Common myeloid progenitor, CD34-positive (primary cell): ENCODE measurements at regions not wholly inside any gene's neighbourhood (a gene's known extent, or its start where the extent isn't known, plus 50 kb on each side); places are given as distances from the start of the nearest gene placed in this dataset.

Experiments used
- CTCF ChIA-PET: fragments of 350-600 bp; sonication (Branson Sonifier 250); formaldehyde crosslinking; loops from one replicate; lab custom pipeline; 2021; ENCODE audit warnings: antibody characterized with exemption; lab: Charles Lee
- POLR2A ChIA-PET: fragments of 350-600 bp; sonication (Branson Sonifier 250); formaldehyde crosslinking; loops from one replicate; lab custom pipeline; 2021; ENCODE audit warnings: antibody characterized with exemption; lab: Charles Lee
- DNase-seq, 3 donors: peaks; one replicate each; pipeline versions ENCODE4 v3.0.0 to v3.0.0-alpha.2; 2013
- H3K27ac ChIP-seq, 2 experiments: 1 replicate in 1 of 2; 2 replicates in 1 of 2; pipeline ENCODE4 v1.7.0; 2013; ENCODE audit warnings: inconsistent platforms in 2 of 2, low read length in 2 of 2, mild to moderate bottlenecking in 2 of 2, low read depth in 1 of 2, moderate library complexity in 1 of 2; ENCODE audit not compliant: severe bottlenecking in 2 of 2, insufficient read depth in 1 of 2, poor library complexity in 1 of 2
- H3K27me3 ChIP-seq, 5 experiments: replicated peaks in 2 of 5; 1 replicate in 3 of 5; 2 replicates in 2 of 5; pipeline versions ENCODE4 v1.6.1 to v1.7.0; 2013; ENCODE audit warnings: low read length in 4 of 5, mild to moderate bottlenecking in 2 of 5, moderate library complexity in 2 of 5, inconsistent platforms in 1 of 5; ENCODE audit not compliant: insufficient read depth in 5 of 5, control insufficient read depth in 4 of 5
- H3K36me3 ChIP-seq, 4 experiments: 1 replicate in 2 of 4; 2 replicates in 2 of 4; pipeline versions ENCODE4 v1.6.1 to v1.7.0; 2013; ENCODE audit warnings: low read length in 3 of 4, control low read depth in 1 of 4, mild to moderate bottlenecking in 1 of 4; ENCODE audit not compliant: control insufficient read depth in 4 of 4, insufficient read depth in 4 of 4
- H3K4me1 ChIP-seq, 4 experiments: 1 replicate in 3 of 4; 2 replicates in 1 of 4; pipeline versions ENCODE4 v1.6.1 to v1.7.1; 2013; ENCODE audit warnings: low read length in 3 of 4, mild to moderate bottlenecking in 3 of 4, control low read depth in 1 of 4, inconsistent platforms in 1 of 4, moderate library complexity in 1 of 4; ENCODE audit not compliant: control insufficient read depth in 4 of 4, insufficient read depth in 4 of 4; ENCODE audit errors: control extremely low read depth in 1 of 4
- H3K4me3 ChIP-seq, 7 experiments: 1 replicate in 4 of 7; 2 replicates in 3 of 7; pipeline versions ENCODE4 v1.5.1 to v1.7.0; 2013; ENCODE audit warnings: mild to moderate bottlenecking in 7 of 7, low read length in 6 of 7, moderate library complexity in 6 of 7, inconsistent platforms in 2 of 7, low read depth in 2 of 7, control low read depth in 1 of 7; ENCODE audit not compliant: insufficient read depth in 4 of 7, control insufficient read depth in 1 of 7; ENCODE audit errors: extremely low read depth in 1 of 7
- H3K9me3 ChIP-seq, 5 experiments: 1 replicate in 4 of 5; 2 replicates in 1 of 5; pipeline versions ENCODE4 v1.6.1 to v1.7.1; 2013; ENCODE audit warnings: low read length in 4 of 5, mild to moderate bottlenecking in 2 of 5, inconsistent platforms in 1 of 5, low read depth in 1 of 5, moderate library complexity in 1 of 5; ENCODE audit not compliant: control insufficient read depth in 4 of 5, insufficient read depth in 2 of 5; ENCODE audit errors: control extremely low read depth in 1 of 5
- WGBS: methylation state at CpG from one replicate; pipeline ENCODE4 v1.1.5; 2013; ENCODE audit not compliant: insufficient coverage; 5-methylcytosine and 5-hydroxymethylcytosine counted together

GRCh38 chr22:22369964-22370270, 125.3 kb downstream of the VPREB1 start:
- no peaks in the 10 kb centered on the region for H3K36me3 ChIP-seq
- no peak overlapping the region for H3K4me3 ChIP-seq
- peaks cover 15 to 35% (median 25%) of the 10 kb centered on the region in 4 experiments for H3K4me1 ChIP-seq
- WGBS: 41% methylated on average over 4 of the region's 4 CpGs
- peak in 2 of 3 donors; percentile 34 to 47 for DNase-seq
- ChIA-PET CTCF (interaction anchor here (0.8 to 2.6 kb wide), 5 partner anchors 9 to 162 kb away, joined by 3 to 15 read pairs (median 3); no protein-coding TSS in a partner anchor), POLR2A (no interaction called here)
- H3K9me3 ChIP-seq: no peaks in the 10 kb centered on the region
- no peak overlapping the region for H3K27ac ChIP-seq
- H3K27me3 ChIP-seq: no peaks in the 10 kb centered on the region

GRCh38 chr22:22371031-22371541, 126.5 kb downstream of the VPREB1 start:
- H3K4me3 ChIP-seq: no peak overlapping the region
- no peak for DNase-seq
- whole genome bisulfite sequencing: 33% methylated on average over 2 of the region's 2 CpGs
- H3K27me3 ChIP-seq: no peaks in the 10 kb centered on the region
- ChIA-PET POLR2A (no interaction called here), CTCF (interaction anchor here (1.5 kb wide), 1 partner anchor 9 kb away, joined by 7 read pairs; no protein-coding TSS in a partner anchor)
- no peaks in the 10 kb centered on the region for H3K9me3 ChIP-seq
- H3K36me3 ChIP-seq: no peaks in the 10 kb centered on the region
- H3K27ac ChIP-seq: no peak overlapping the region
- peaks cover 14 to 36% (median 32%) of the 10 kb centered on the region in 4 experiments for H3K4me1 ChIP-seq

DNA sequence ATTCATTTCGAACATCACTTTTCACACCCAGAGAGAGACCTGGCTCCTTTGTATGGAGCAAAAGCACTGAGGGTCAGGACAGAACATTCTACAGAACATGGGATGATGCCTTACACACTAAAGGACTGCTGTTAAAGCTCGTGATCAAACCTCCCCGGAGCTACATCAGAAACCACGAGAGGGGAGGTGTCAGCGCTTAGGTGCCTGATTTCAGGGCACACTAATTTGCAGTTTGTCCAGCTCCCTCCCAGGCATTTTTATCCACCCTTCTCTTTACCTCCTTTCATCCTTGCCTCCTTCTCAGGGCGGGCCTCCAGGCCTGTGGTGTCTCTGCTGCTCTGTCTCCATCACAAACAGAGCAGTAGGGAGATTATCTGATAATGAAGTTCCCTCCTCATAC, 127.5 kb downstream of the VPREB1 start:
- H3K36me3 ChIP-seq: no peaks in the 10 kb centered on the region
- ChIA-PET POLR2A (no interaction called here), CTCF (interaction anchor here (1.2 to 1.5 kb wide), 2 partner anchors 8 to 27 kb away, joined by 3 to 7 read pairs; no protein-coding TSS in a partner anchor)
- no peaks in the 10 kb centered on the region for H3K27me3 ChIP-seq
- no peak for DNase-seq
- H3K4me3 ChIP-seq: no peak overlapping the region
- H3K9me3 ChIP-seq: no peaks in the 10 kb centered on the region
- H3K27ac ChIP-seq: no peak overlapping the region
- 99% methylated on average over 5 of the region's 6 CpGs for WGBS
- peaks cover 7 to 29% (median 23%) of the 10 kb centered on the region in 4 experiments for H3K4me1 ChIP-seq

GRCh38 chr22:22374163-22374562, 129.6 kb downstream of the VPREB1 start:
- H3K4me3 ChIP-seq: no peak overlapping the region
- ChIA-PET POLR2A (no interaction called here), CTCF (no interaction called here)
- peaks cover 7 to 25% (median 17%) of the 10 kb centered on the region in 4 experiments for H3K4me1 ChIP-seq
- H3K9me3 ChIP-seq: no peaks in the 10 kb centered on the region
- H3K27me3 ChIP-seq: no peaks in the 10 kb centered on the region
- H3K36me3 ChIP-seq: no peaks in the 10 kb centered on the region
- H3K27ac ChIP-seq: no peak overlapping the region
- 63% methylated on average over 2 of the region's 2 CpGs for WGBS
- DNase-seq: no peak

DNA sequence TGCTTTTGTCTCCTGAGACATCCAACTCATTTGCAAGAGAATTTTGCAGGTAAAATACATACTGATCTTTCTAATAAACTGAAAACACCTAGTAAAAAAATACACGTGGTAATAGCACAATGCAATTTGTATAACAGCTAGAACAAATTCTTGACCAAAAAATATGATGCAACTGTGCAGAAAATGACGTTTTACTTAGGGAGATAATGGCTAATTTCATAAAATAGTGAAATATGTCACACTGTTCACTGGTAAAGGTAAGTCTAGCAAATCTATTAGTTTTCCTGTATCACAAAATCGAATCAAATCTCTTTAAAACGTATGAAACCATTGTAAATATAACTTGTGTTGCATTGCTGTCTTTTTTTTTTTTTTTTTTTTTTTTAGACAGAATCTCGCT, 130.0 kb downstream of the VPREB1 start:
- 100% methylated on average over 1 of the region's 5 CpGs for WGBS
- no peak for DNase-seq
- H3K4me1 ChIP-seq: peaks cover 7 to 21% (median 13%) of the 10 kb centered on the region in 4 experiments
- no peaks in the 10 kb centered on the region for H3K9me3 ChIP-seq
- no peak overlapping the region for H3K27ac ChIP-seq
- H3K27me3 ChIP-seq: peaks cover 0 to under 1% (median 0%) of the 10 kb centered on the region in 5 experiments
- POLR2A ChIA-PET: no interaction called here
- H3K36me3 ChIP-seq: no peaks in the 10 kb centered on the region
- CTCF ChIA-PET: interaction anchor here (1.2 kb wide), 1 partner anchor 23 kb away, joined by 3 read pairs; no protein-coding TSS in a partner anchor
- no peak overlapping the region for H3K4me3 ChIP-seq

- Histone ChIP-seq H3K27me3 (peaks cover 0 to 6% (median 0%) of the 10 kb centered on the region in 5 experiments), H3K36me3 (no peaks in the 10 kb centered on the region), H3K9me3 (no peaks in the 10 kb centered on the region), H3K4me1 (peaks cover 0 to 12% (median 6%) of the 10 kb centered on the region in 4 experiments), H3K27ac (no peak overlapping the region), H3K4me3 (no peak overlapping the region)
- 50% methylated on average over 7 of the region's 7 CpGs for WGBS
- CTCF ChIA-PET: interaction anchor here (0.8 to 1.2 kb wide), 4 partner anchors 22 to 204 kb away, joined by 3 read pairs; no protein-coding TSS in a partner anchor
- DNase-seq: peak in 2 of 3 donors; percentile 76 to 90
- POLR2A ChIA-PET: interaction anchor here (0.8 kb wide), 1 partner anchor 28 kb away, joined by 3 read pairs; no protein-coding TSS in a partner anchor
Observed at GRCh38 chr22:22375576-22376351, 131.2 kb downstream of the VPREB1 start.

GRCh38 chr22:22376352-22376706, 131.7 kb downstream of the VPREB1 start:
- no peak overlapping the region for H3K4me3 ChIP-seq
- whole genome bisulfite sequencing: 85% methylated on average over 3 of the region's 3 CpGs
- H3K27ac ChIP-seq: no peak overlapping the region
- ChIA-PET CTCF (interaction anchor here (0.9 to 4.5 kb wide), 3 partner anchors 8 to 205 kb away, joined by 3 to 15 read pairs (median 3); no protein-coding TSS in a partner anchor), POLR2A (no interaction called here)
- DNase-seq: peak in 1 of 3 donors; percentile 31
- no peaks in the 10 kb centered on the region for H3K36me3 ChIP-seq
- peaks cover 0 to 6% (median 0%) of the 10 kb centered on the region in 5 experiments for H3K27me3 ChIP-seq
- H3K4me1 ChIP-seq: peaks cover 0 to 12% (median 4%) of the 10 kb centered on the region in 4 experiments
- H3K9me3 ChIP-seq: no peaks in the 10 kb centered on the region
